CD4-positive, CD25-positive, alpha-beta regulatory T cell (primary cell): ENCODE measurements at regions not wholly inside any gene's neighbourhood (a gene's known extent, or its start where the extent isn't known, plus 50 kb on each side); places are given as distances from the start of the nearest gene placed in this dataset.

ENCODE experiments used
- ATAC-seq, 2 donors: fragments of 150-1000 bp; cut with Tn5 transposase; one replicate each; pipeline ENCODE4 v1.10.0; 2021; ENCODE audit warnings: low read depth in 2 of 2, moderate number of reproducible peaks in 2 of 2, moderate library complexity in 1 of 2
- DNase-seq, 3 donors: peaks; one replicate each; pipeline versions ENCODE4 v3.0.0 to v3.0.0-alpha.2; 2012 to 2022; ENCODE audit warnings: mixed read lengths in 1 of 3
- H3K27ac ChIP-seq: one replicate; pipeline ENCODE4 v1.7.0; 2013; ENCODE audit warnings: mild to moderate bottlenecking, low read length; ENCODE audit not compliant: insufficient read depth, poor library complexity, severe bottlenecking
- H3K27me3 ChIP-seq: one replicate; pipeline ENCODE4 v1.7.0; 2013; ENCODE audit warnings: low read length; ENCODE audit not compliant: control insufficient read depth, insufficient read depth
- H3K36me3 ChIP-seq: one replicate; pipeline ENCODE4 v1.7.0; 2013; ENCODE audit warnings: mild to moderate bottlenecking, low read length, moderate library complexity; ENCODE audit not compliant: control insufficient read depth, insufficient read depth
- H3K4me1 ChIP-seq: 2 replicates; pipeline ENCODE4 v1.7.0; 2013; ENCODE audit warnings: mild to moderate bottlenecking, low read length; ENCODE audit not compliant: insufficient read depth, control insufficient read depth, poor library complexity, severe bottlenecking
- H3K4me3 ChIP-seq: one replicate; pipeline ENCODE4 v1.7.0; 2013; ENCODE audit warnings: low read depth, mild to moderate bottlenecking, low read length, moderate library complexity
- H3K9me3 ChIP-seq, 2 experiments: 1 replicate in 1 of 2; 2 replicates in 1 of 2; pipeline ENCODE4 v1.7.0; 2013; ENCODE audit warnings: low read length in 2 of 2, mild to moderate bottlenecking in 1 of 2, moderate library complexity in 1 of 2; ENCODE audit not compliant: control insufficient read depth in 2 of 2
- H3K27ac Mint-ChIP-seq, 3 donors: one replicate each; pipeline ENCODE4 v1.8.0; 2020 to 2022; ENCODE audit warnings: mild to moderate bottlenecking in 3 of 3, mixed read lengths in 3 of 3, moderate library complexity in 2 of 3
- H3K27me3 Mint-ChIP-seq: one replicate; pipeline ENCODE4 v1.8.0; 2022; ENCODE audit warnings: mild to moderate bottlenecking, mixed read lengths
- H3K36me3 Mint-ChIP-seq: one replicate; pipeline ENCODE4 v1.8.0; 2020; ENCODE audit warnings: mixed read lengths
- H3K4me1 Mint-ChIP-seq, 4 donors: one replicate each; pipeline ENCODE4 v1.8.0; 2020 to 2022; ENCODE audit warnings: mixed read lengths in 4 of 4, mild to moderate bottlenecking in 1 of 4
- H3K4me3 Mint-ChIP-seq, 4 donors: one replicate each; pipeline ENCODE4 v1.8.0; 2020 to 2022; ENCODE audit warnings: mild to moderate bottlenecking in 4 of 4, mixed read lengths in 4 of 4, moderate library complexity in 3 of 4
- H3K9me3 Mint-ChIP-seq, 7 donors: one replicate each; pipeline ENCODE4 v1.8.0; 2020 to 2022; ENCODE audit warnings: mixed read lengths in 7 of 7, mild to moderate bottlenecking in 3 of 7, moderate library complexity in 2 of 7

DNA sequence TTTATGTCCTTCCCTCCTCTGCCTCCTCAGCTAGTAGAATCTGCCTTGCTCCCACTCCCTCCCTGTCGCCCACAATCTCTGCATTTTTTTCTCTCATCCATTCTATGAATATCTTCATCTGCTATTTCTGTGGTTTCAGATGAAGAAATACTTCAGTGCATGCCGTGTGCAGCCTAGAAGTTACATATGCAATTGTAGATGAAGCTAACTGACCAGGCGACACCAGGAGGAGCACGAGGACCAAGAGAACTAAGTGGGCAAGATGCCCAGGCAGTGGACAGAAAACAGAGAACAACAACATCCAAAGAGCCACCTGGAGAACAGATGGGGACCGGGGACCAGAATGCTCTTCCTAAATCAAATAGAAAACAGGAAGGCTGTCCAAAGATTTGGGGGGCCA lies 121.4 kb upstream of the ATP11B start:
- Histone ChIP-seq H3K4me3 (no peak overlapping the region), H3K9me3 (no peaks in the 10 kb centered on the region), H3K27me3 (peaks cover 16% of the 10 kb centered on the region), H3K4me1 (no peaks in the 10 kb centered on the region), H3K36me3 (no peaks in the 10 kb centered on the region), H3K27ac (no peak overlapping the region)
- H3K4me3 Mint-ChIP-seq = no peak overlapping the region
- DNase-seq (no peak), ATAC-seq (no peak)
- peaks cover 14% of the 10 kb centered on the region for H3K27me3 Mint-ChIP-seq
- no peaks in the 10 kb centered on the region for H3K36me3 Mint-ChIP-seq
- H3K4me1 Mint-ChIP-seq = no peaks in the 10 kb centered on the region
- H3K27ac Mint-ChIP-seq = no peak overlapping the region
- no peaks in the 10 kb centered on the region for H3K9me3 Mint-ChIP-seq

DNA sequence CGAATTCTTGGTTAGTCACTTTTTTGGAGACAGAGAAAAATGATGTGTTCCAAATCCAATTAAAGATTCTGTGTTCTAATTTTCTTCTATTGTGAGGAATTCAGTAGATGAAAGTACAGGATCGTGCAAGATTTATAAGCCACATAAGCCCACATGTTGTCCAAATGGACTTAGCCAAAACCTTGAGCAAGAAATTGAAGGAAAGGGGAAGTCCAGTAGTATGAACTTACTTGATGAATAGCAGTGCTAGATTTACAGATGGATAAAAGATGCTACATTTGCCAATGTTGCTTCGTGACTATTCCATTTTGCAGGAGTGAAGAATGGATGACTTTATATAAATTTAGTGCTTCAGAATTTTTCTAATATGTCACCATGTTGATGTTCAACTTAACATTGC lies 120.0 kb upstream of the ATP11B start:
- Mint-ChIP-seq H3K36me3 (no peaks in the 10 kb centered on the region), H3K27me3 (peaks cover 13% of the 10 kb centered on the region), H3K4me3 (no peak overlapping the region), H3K27ac (no peak overlapping the region), H3K4me1 (no peaks in the 10 kb centered on the region), H3K9me3 (no peaks in the 10 kb centered on the region)
- Histone ChIP-seq H3K27me3 (peaks cover 16% of the 10 kb centered on the region), H3K27ac (no peak overlapping the region), H3K4me1 (no peaks in the 10 kb centered on the region), H3K9me3 (no peaks in the 10 kb centered on the region), H3K4me3 (no peak overlapping the region), H3K36me3 (no peaks in the 10 kb centered on the region)
- DNase-seq (no peak), ATAC-seq (no peak)

DNA sequence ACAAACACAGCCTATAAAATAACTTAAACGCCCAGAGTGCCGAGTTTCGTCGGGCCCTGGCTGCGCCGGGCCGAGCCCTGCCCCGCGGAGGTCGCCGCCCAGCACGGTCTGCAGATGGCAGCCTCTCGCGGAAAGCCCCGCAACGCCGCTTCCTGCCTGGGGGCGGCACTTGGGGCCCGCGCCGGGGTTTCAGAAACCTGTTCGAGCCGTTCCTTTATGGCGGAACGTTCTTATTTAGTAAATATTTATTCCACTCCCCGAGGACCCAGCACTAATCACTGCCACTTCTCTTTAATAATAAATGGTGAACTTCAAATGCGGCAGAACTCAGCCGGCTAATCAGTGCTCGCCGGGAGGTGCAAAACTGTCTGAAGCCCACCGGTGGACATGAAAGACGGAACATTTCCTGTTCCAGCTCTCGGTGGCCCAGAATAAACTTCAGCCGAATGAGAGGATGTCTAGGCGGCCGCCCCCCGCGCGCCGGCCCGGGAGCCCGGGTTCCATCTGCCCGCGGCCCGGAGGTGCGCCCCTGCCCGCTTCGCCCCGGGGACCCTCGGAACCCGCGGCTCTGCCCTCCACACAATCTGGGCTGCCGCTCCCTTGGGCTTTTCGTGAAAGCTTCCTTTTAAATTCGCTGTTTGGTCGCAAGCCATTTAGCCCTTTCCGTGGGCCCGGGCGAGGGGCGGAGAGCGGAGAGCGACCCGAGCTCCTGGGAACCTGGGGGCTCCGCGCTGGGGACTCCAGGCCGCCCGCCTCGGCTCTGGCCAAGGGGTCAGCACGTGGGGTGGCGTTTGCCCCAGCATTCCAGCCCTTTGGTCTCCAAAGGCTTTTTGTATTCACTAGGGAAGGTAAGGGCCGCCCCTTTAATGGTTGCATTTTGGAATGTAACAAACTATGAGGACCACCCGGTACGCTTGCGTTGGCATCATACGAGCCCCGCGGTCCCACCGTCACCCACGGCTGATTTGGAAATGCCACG lies 110.8 kb upstream of the ATP11B start:
- DNase-seq = peak; percentile 17 to 62 (median 48)

DNA sequence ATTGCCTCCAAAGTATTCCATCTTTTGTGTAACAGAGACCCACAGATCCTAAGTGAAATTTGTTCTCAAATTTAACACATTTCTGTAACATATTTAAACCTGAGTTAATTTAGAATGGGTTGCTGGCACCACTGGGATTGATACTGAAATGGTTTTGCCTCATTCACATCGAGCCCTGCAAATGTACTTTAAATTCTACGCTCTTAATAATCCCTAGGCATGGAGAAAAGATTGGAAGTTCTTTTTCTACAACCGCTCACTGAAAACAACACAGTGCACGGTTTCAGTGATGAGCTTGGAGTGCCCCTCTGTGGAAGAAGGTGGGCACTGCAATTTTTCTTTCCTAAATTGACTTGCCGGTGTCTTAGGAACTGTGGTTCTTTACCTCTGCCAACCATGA lies 109.9 kb upstream of the ATP11B start:
- H3K9me3 ChIP-seq = no peaks in the 10 kb centered on the region
- no peaks in the 10 kb centered on the region for H3K9me3 Mint-ChIP-seq
- ATAC-seq (peak; percentile 67 to 68), DNase-seq (peak; percentile 13 to 64 (median 58))
- peak overlapping the region in 1 of 3 donors; percentile 3 for H3K27ac Mint-ChIP-seq
- peak overlapping the region; percentile 43 to 91 (median 76) for H3K4me3 Mint-ChIP-seq
- peak overlapping the region; percentile 47 for H3K4me3 ChIP-seq
- no peaks in the 10 kb centered on the region for H3K36me3 Mint-ChIP-seq
- peaks cover 16% of the 10 kb centered on the region for H3K4me1 ChIP-seq
- no peak overlapping the region for H3K27ac ChIP-seq
- H3K27me3 ChIP-seq = peaks cover 34% of the 10 kb centered on the region
- peaks cover 6 to 12% (median 7%) of the 10 kb centered on the region in 4 donors for H3K4me1 Mint-ChIP-seq
- H3K36me3 ChIP-seq = no peaks in the 10 kb centered on the region
- peaks cover 55% of the 10 kb centered on the region for H3K27me3 Mint-ChIP-seq

More for the DNA sequence above, 110.8 kb upstream of the ATP11B start:
- peak; percentile 74 to 75 for ATAC-seq
- Histone ChIP-seq H3K27me3 (peaks cover 32% of the 10 kb centered on the region), H3K4me3 (peak overlapping the region; percentile 59), H3K27ac (no peak overlapping the region), H3K9me3 (no peaks in the 10 kb centered on the region), H3K4me1 (peaks cover 16% of the 10 kb centered on the region), H3K36me3 (no peaks in the 10 kb centered on the region)
- Mint-ChIP-seq H3K9me3 (no peaks in the 10 kb centered on the region), H3K4me3 (peak overlapping the region; percentile 43 to 91 (median 76)), H3K27me3 (peaks cover 57% of the 10 kb centered on the region), H3K4me1 (peaks cover 6 to 12% (median 7%) of the 10 kb centered on the region in 4 donors), H3K27ac (peak overlapping the region in 2 of 3 donors; percentile 48 to 55), H3K36me3 (no peaks in the 10 kb centered on the region)

DNA sequence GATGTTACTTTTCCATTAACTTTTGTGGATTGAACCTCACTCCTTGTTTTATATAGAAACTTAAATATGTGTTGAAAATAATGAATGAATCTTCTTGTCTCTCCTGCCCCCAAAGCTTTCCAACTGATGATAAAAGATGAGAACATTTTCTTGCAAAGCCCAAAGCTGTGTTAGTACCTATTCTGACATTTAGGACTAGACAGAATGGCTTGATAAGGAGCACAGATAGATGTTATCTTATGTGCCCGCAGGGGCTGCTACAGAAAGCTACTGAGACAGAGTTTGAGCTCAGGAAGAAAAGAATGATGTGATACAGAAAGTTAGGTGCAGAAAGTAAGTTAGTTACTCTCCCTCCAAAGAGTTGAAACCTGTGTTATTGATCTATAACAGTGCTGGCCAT lies 109.4 kb upstream of the ATP11B start:
- H3K27ac ChIP-seq = no peak overlapping the region
- H3K4me1 ChIP-seq = peaks cover 16% of the 10 kb centered on the region
- H3K27me3 Mint-ChIP-seq = peaks cover 55% of the 10 kb centered on the region
- no peaks in the 10 kb centered on the region for H3K36me3 ChIP-seq
- H3K9me3 ChIP-seq = no peaks in the 10 kb centered on the region
- peaks cover 36% of the 10 kb centered on the region for H3K27me3 ChIP-seq
- DNase-seq = no peak
- peak overlapping the region in 1 of 3 donors; percentile 3 for H3K27ac Mint-ChIP-seq
- peaks cover 6 to 12% (median 7%) of the 10 kb centered on the region in 4 donors for H3K4me1 Mint-ChIP-seq
- H3K4me3 ChIP-seq = peak overlapping the region; percentile 47
- H3K9me3 Mint-ChIP-seq = no peaks in the 10 kb centered on the region
- peak overlapping the region; percentile 43 to 77 (median 68) for H3K4me3 Mint-ChIP-seq
- H3K36me3 Mint-ChIP-seq = no peaks in the 10 kb centered on the region
- ATAC-seq = no peak

DNA sequence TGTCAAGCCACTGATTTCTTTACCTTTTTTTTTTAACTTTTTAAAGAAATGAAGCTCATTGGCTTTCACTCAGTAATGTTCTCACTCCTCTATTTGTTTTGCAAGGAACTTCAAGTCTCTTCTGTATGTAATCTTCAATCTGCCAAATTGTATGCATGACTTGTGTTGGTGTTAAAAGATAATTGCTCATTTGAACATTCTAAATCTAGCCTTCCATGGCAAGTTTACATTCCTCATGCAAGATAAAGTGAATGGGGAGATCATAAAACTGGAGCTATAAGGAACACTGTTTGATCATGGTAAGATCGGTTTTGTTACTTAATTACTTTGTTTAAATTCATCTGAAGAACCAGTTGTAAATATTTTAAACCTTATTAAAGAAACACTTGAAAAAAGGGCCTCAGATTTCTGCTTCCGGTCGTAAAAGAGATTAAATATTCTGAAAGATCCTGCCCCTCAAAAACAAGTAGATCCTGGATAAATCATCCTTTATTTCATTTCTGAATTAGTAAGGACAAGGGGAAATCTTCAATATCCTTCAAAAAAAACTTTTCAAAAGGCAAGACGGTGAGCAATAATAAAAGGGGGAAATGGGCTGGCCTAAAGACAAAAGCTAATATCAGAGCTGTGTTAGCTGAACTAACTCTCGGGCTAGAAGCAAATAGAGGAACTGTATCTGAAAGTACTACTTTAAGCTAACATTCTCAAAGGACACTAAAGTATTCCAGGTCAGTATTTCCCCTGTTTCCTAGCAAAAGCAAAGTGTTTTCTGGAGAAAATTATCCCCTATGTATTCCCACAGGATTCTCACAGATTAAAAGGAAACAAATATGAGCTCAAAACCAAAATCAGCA lies 107.0 kb upstream of the ATP11B start:
- H3K27ac Mint-ChIP-seq = no peak overlapping the region
- no peak for ATAC-seq
- no peak overlapping the region for H3K4me3 ChIP-seq

DNA sequence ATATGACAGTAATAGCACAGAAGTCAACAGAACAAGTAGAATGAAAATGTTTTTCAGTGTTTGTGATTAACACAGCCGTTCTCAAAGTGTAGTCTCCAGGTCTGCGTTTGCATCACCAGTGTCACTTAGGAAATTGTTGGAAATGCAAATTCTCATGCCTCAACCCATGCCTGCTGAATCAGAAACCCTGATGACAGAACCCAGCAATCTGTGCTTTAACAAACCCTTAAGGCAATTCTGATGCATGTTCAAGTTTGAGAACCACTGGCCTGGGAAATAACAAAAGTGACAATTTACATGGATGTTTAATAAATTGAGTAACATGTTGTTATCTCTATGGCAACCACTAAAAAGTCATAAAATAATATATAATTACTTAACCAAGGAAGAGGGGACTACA lies 103.1 kb upstream of the ATP11B start:
- peaks cover 62% of the 10 kb centered on the region for H3K27me3 Mint-ChIP-seq

More for the DNA sequence above, 107.0 kb upstream of the ATP11B start:
- Histone ChIP-seq H3K4me1 (peaks cover 16% of the 10 kb centered on the region), H3K36me3 (no peaks in the 10 kb centered on the region), H3K27me3 (peaks cover 40% of the 10 kb centered on the region), H3K9me3 (no peaks in the 10 kb centered on the region), H3K27ac (no peak overlapping the region)
- Mint-ChIP-seq H3K36me3 (no peaks in the 10 kb centered on the region), H3K4me3 (no peak overlapping the region), H3K27me3 (peaks cover 66% of the 10 kb centered on the region), H3K4me1 (peaks cover 6 to 12% (median 7%) of the 10 kb centered on the region in 4 donors), H3K9me3 (no peaks in the 10 kb centered on the region)
- DNase-seq = no peak

More for the DNA sequence above, 103.1 kb upstream of the ATP11B start:
- DNase-seq = no peak
- Histone ChIP-seq H3K27me3 (peaks cover 30% of the 10 kb centered on the region), H3K27ac (no peak overlapping the region), H3K4me1 (no peaks in the 10 kb centered on the region), H3K36me3 (no peaks in the 10 kb centered on the region), H3K4me3 (no peak overlapping the region), H3K9me3 (no peaks in the 10 kb centered on the region)
- Mint-ChIP-seq H3K36me3 (no peaks in the 10 kb centered on the region), H3K27ac (no peak overlapping the region), H3K4me3 (no peak overlapping the region), H3K9me3 (no peaks in the 10 kb centered on the region), H3K4me1 (no peaks in the 10 kb centered on the region)
- ATAC-seq = no peak
